HG03159 (cell line): ENCODE measurements at regions not wholly inside any gene's neighbourhood (a gene's known extent, or its start where the extent isn't known, plus 50 kb on each side); places are given as distances from the start of the nearest gene placed in this dataset.

ENCODE experiments used
- ATAC-seq: cut with Tn5 transposase; IDR thresholded peaks from one replicate; pipeline ENCODE4 v1.9.1; 2021; ENCODE audit warnings: mild to moderate bottlenecking, moderate library complexity; ENCODE audit not compliant: unreplicated experiment

- no peak for ATAC-seq
Observed at GRCh38 chr6:156651486-156651885, 125.7 kb upstream of the ARID1B start.

- ATAC-seq, result no peak
Observed at GRCh38 chr6:156650896-156651390, 126.2 kb upstream of the ARID1B start.

DNA sequence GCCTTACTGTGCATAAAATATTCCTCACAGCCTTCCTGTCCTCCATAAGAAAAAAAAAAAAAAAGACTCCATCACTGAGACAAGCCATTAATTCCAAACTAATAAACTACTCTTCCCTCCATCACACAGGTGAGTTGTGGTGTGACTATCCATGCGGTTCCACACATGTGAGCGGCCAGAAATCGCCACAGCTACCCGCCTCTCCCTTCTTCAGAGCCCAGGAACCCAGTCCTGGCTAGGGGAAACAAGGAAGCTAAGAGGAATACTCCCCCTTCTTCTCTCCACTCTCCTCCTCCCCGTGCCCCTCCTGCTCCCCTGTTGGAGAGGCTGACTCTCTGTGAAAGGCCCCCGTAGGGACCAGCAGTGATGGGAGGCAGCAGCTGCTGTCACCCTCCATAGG lies 128.6 kb upstream of the ARID1B start:
- no peak for ATAC-seq

GRCh38 chr6:156647991-156648390 lies 129.2 kb upstream of the ARID1B start:
- ATAC-seq, result no peak

GRCh38 chr6:156647140-156647784 lies 129.9 kb upstream of the ARID1B start:
- no peak for ATAC-seq

DNA sequence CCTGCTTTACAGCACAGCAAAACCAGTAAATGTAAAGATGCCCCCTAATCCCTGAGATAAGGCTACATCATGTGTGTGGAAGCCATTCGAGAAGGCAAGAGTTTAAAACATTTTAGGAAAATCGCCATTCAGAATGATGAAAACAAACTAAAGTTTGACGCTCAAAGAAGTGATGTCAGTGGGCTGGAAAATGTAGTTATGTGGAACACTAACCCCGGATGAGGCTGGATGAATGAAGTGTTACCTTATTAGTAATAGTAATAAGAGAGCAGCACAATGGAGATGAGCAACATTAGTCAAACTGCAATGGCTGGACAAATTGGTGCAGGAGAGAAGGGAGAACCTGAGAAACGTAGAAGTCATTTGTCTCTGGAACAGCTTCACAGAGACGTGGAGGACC lies 130.7 kb upstream of the ARID1B start:
- no peak for ATAC-seq

DNA sequence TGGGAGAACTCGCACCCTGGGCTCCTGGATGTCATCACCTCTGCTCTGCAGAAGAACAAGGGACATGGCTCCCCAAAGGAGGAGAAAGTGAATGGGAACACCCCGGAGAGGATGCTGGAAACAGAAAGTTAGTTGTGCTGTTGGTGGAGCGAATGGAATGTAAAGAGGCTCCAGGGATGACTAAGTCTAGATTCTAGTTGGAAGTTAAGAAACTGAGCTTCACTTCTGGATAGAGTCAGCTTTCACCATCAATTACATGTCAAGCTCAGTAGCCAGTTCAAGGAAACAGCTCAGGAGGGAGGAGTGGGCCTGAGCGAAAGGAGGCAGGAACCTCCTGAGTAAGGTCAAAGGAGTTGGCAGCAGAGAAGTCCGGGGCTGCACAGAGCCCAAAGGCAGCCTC lies 132.1 kb upstream of the ARID1B start:
- no peak for ATAC-seq

DNA sequence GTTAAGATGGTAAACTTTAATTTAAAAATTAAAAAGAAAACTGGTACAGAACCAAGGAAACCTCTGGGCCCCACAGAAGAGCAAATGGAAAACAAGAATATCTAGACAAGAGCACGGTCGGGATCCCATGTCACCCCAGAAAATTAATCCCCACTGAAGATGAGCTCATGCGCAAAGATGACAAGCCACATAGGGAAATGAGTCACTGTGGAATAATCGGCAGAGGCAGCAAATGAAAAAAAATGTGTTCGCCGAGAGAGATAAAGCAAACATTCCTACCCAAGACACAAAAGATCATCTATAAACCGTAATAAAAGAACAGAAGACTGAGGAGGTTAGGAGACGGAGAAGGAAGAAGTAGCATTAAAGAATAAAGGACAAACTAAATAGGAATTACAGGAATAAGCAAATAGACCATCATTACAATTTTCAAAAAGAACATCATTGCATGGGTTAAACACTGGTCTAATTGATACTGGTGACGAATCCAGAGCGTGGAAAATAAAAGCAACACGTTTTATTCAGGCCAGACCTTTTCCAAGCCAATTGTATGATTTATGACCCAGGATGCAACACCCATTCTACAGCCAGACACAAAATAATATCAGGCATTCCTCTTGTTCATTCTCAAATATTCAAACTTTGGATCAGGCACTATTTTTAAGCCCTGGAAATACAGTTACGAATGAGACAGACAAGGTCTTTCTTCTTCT lies 138.0 kb upstream of the ARID1B start:
- no peak for ATAC-seq

- ATAC-seq, result no peak
Observed at GRCh38 chr6:156638581-156638980, 138.6 kb upstream of the ARID1B start.

- ATAC-seq, result no peak
Observed at GRCh38 chr6:156634951-156635371, 142.2 kb upstream of the ARID1B start.

DNA sequence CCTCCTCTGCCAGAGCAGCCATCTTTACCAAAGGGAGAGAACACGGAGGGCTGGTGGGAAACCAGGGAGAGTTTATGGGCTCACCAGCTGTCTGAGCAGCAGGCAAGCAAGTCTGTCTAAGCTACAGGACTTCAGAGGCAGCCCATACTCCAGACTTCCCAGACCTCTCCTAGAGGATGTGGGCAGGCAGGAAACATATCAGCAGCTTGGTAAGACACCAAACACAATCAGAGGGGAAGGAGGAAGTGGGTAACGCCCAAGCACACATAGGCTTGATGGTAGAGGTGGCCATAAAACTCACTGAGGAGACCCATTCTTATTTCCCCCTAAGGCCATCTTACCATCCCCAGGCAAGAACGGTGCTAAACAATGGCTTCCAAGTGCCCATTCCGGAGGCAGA lies 143.1 kb upstream of the ARID1B start:
- ATAC-seq, result no peak

DNA sequence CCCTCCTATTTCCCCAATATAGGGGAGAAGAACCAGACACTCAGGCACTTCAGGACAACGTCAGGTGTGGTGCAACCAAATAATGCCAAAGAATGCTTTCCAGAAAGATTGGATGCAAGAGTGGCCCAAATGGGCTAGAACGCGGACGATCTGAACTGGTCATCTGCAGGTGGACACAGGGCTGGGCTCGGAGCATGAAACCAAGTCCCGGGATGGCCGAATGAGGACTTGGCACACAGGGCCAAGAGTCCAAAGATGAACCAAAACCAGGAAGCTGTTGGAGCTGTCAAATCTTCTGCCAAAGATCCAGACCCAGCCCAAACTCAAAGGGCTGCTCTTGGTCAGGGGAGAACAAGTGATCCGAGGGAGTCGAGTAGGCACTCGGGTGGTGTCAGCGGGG lies 143.9 kb upstream of the ARID1B start:
- no peak for ATAC-seq

GRCh38 chr6:156630613-156631302 lies 146.4 kb upstream of the ARID1B start:
- ATAC-seq, result no peak

- no peak for ATAC-seq
Observed at GRCh38 chr6:156628805-156629204, 148.4 kb upstream of the ARID1B start.

GRCh38 chr6:156627524-156627923 lies 149.7 kb upstream of the ARID1B start:
- no peak for ATAC-seq

GRCh38 chr6:156622185-156622584 lies 155.0 kb upstream of the ARID1B start:
- ATAC-seq, result no peak

DNA sequence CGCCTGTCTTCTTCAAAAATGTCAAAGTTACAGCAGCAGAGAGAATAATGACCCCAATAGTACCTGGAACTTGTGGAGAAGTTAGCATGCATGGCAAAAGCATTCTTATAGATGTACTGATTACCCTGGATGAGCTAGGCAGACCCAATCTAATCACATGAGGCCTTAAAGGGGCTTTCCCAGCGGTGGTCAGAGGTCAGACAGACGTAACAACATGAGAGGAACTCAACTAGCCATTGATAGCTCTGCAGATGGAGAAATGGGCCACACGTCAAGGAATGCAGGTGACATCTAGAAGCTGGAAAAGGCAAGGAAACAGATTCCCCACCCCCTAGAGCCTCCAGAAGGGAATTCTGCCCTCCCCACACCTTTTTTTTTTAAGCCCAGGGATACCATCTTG lies 156.8 kb upstream of the ARID1B start:
- ATAC-seq, result no peak

DNA sequence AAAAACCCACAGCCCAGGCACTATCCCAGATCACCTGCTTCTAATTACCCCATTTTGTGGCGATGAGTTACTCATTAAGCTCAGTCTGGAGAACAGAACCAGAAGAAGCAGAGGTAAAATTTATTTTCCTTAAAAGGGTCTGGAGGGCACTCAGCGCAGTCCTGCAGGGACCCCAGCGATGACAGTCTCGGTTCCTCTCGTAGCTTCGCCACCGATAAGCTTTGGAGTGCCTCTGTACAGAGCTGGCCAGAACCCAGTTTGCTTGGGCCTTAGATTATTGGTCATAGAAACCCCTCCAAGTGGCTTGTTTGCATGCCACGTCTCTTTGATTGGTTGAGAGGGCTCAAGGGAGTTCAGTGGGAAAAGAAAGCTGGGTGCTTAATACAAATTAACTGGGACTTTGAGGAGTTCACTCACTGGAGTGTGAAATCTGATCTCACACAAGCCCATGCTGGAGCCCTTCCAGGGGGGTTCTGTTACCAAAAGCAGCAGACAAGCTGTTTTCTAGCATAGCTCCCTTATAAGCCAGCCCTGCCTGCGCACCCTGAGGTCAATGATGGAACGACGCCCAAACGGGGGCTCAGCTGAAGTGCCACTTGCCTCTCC lies 158.5 kb upstream of the ARID1B start:
- no peak for ATAC-seq

- ATAC-seq, result no peak
Observed at GRCh38 chr6:156617941-156618340, 159.2 kb upstream of the ARID1B start.

GRCh38 chr6:156617376-156617775 lies 159.8 kb upstream of the ARID1B start:
- no peak for ATAC-seq

DNA sequence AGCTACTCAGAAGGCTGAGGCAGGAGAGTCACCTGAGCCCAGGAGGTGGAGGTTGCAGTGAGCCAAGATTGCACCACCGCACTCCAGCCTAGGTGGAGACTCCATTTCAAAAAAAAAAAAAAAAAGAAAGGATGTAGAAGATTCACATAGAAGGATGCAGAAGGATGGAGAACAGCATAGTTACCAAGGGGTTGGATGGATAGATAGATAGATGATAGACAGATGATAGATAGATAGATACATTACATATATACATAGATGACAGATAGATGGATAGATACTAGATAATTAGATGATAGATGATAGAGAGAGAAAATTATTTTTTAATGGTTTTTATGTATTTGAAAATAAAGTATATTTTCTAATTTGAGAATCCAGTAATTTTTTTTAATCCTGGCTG lies 160.7 kb upstream of the ARID1B start:
- ATAC-seq, result no peak

DNA sequence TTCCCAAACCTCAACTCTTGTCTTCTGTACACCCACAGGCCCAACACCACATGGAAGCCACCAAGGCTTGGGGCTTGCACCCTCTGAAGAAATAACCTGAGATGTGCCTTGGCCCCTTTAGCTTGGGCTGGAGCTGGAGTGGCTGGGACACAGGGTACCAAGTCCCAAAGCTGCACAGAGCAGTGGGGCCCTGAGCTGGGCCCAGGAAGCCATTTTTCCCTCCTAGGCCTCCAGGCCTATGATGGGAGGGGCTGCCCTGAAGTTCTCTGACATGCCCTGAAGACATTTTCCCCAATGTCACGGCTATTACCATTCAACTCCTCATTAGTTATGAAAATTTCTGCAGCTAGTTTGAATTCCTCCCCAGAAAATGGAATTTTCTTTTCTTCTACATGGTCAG lies 163.2 kb upstream of the ARID1B start:
- ATAC-seq, result no peak
